ENCODE measurements at regions not wholly inside any gene's neighbourhood (a gene's known extent, or its start where the extent isn't known, plus 50 kb on each side); places are given as distances from the start of the nearest gene placed in this dataset.

GRCh38 chr6:169960886-169961611 is 209.6 kb downstream of the ERMARD start:
- DNase-seq (ENCODE audit: insufficient read length, low spot score) = no peak
- no peak for FAIRE-seq
- no peak for TF ChIP-seq CTCF (IDR thresholded peaks at IDR 0.05; ENCODE audit: insufficient read depth, missing control alignments)

GRCh38 chr6:169960521-169960885 is 209.1 kb downstream of the ERMARD start:
- TF ChIP-seq CTCF (IDR thresholded peaks at IDR 0.05; ENCODE audit: insufficient read depth, missing control alignments) = no peak
- FAIRE-seq = no peak

GRCh38 chr6:169960003-169960344 is 208.6 kb downstream of the ERMARD start:
- DNase-seq (ENCODE audit: insufficient read length, low spot score) (no peak), FAIRE-seq (no peak)
- no peak for TF ChIP-seq CTCF (IDR thresholded peaks at IDR 0.05; ENCODE audit: insufficient read depth, missing control alignments)

More at GRCh38 chr6:169960521-169960885, 209.1 kb downstream of the ERMARD start:
- no peak for DNase-seq (ENCODE audit: insufficient read length, low spot score)

GRCh38 chr6:169959136-169960002 is 207.9 kb downstream of the ERMARD start:
- TF ChIP-seq CTCF (IDR thresholded peaks at IDR 0.05; ENCODE audit: insufficient read depth, missing control alignments) = no peak
- DNase-seq (ENCODE audit: insufficient read length, low spot score) = no peak
- FAIRE-seq = no peak

- no peak for TF ChIP-seq CTCF (IDR thresholded peaks at IDR 0.05; ENCODE audit: insufficient read depth, missing control alignments)
- FAIRE-seq = no peak
- no peak for DNase-seq (ENCODE audit: insufficient read length, low spot score)
These were observed 207.1 kb downstream of the ERMARD start for GRCh38 chr6:169958510-169958909.

- TF ChIP-seq CTCF (IDR thresholded peaks at IDR 0.05; ENCODE audit: insufficient read depth, missing control alignments) = no peak
- DNase-seq (ENCODE audit: insufficient read length, low spot score) = no peak
- FAIRE-seq = no peak
These were observed 206.0 kb downstream of the ERMARD start for GRCh38 chr6:169957351-169957963.
